Retinal pigment epithelial cell (primary cell): ENCODE measurements at regions not wholly inside any gene's neighbourhood (a gene's known extent, or its start where the extent isn't known, plus 50 kb on each side); places are given as distances from the start of the nearest gene placed in this dataset.

Experiments used
- DNase-seq: peaks from one replicate; pipeline ENCODE4 v3.0.0-alpha.2; 2010; ENCODE audit warnings: low read depth
- H3K4me3 ChIP-seq: 2 replicates; pipeline ENCODE4 v1.5.1; 2011; ENCODE audit warnings: mild to moderate bottlenecking, low read length, control low read depth, moderate library complexity
- TF ChIP-seq, protein P1 (sequence below): conservative IDR thresholded peaks from 2 replicates; pipeline ENCODE4 v1.5.1; 2011; ENCODE audit warnings: low read depth, low read length, control low read depth, inconsistent platforms

- TF ChIP-seq, protein P1, sequence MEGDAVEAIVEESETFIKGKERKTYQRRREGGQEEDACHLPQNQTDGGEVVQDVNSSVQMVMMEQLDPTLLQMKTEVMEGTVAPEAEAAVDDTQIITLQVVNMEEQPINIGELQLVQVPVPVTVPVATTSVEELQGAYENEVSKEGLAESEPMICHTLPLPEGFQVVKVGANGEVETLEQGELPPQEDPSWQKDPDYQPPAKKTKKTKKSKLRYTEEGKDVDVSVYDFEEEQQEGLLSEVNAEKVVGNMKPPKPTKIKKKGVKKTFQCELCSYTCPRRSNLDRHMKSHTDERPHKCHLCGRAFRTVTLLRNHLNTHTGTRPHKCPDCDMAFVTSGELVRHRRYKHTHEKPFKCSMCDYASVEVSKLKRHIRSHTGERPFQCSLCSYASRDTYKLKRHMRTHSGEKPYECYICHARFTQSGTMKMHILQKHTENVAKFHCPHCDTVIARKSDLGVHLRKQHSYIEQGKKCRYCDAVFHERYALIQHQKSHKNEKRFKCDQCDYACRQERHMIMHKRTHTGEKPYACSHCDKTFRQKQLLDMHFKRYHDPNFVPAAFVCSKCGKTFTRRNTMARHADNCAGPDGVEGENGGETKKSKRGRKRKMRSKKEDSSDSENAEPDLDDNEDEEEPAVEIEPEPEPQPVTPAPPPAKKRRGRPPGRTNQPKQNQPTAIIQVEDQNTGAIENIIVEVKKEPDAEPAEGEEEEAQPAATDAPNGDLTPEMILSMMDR, result no peak
- H3K4me3 ChIP-seq, result no peak overlapping the region
- DNase-seq, result no peak
Measured at GRCh38 chr2:186959486-186959885, 110.5 kb upstream of the ZSWIM2 start.

DNA sequence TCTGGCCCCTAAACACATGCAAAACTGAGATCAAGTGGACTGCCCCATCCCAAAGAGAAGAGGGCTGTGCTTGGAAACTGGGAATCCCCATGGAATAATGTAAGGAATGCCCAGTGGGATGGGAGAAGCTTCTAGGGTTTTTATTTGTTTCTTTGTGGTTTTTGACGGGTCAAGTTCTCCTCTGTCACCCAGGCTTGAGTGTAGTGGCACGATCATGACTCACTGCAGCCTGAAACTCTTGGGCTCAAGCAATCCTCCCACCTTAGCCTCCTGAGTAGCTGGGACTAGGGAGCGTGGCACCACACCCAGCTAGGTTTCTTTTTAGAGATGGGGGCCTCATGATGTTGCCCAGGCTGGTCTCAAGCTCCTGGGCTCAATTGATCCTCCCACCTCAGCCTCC is 101.7 kb upstream of the ZSWIM2 start:
- TF ChIP-seq, protein P1, result no peak

GRCh38 chr2:186949726-186950256 is 100.8 kb upstream of the ZSWIM2 start:
- no peak for DNase-seq
- TF ChIP-seq, protein P1, result no peak
- H3K4me3 ChIP-seq, result no peak overlapping the region

More for the DNA sequence above, 101.7 kb upstream of the ZSWIM2 start:
- no peak overlapping the region for H3K4me3 ChIP-seq
- DNase-seq, result no peak

DNA sequence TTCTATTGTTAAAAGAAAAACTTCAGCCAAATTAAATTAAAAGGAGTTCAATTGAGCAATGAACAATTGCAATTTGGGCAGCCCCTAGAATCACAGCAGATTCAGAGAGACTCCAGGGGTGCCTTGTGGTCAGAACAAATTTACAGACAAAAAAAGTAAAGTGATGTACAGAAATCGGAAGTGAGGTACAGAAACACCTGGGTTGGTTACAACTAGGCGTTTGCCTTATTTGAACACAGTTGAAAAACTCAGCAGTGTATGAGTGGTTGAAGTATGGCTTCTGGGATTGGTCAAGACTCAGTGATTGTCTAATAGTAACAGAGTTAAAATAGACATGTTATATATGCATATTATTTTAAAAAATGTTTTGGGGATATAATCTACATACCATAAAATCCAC is 98.5 kb upstream of the ZSWIM2 start:
- TF ChIP-seq, protein P1, result no peak
- no peak overlapping the region for H3K4me3 ChIP-seq
- DNase-seq, result no peak

- TF ChIP-seq, protein P1, result no peak
- no peak for DNase-seq
- no peak overlapping the region for H3K4me3 ChIP-seq
Measured at GRCh38 chr2:186946896-186947467, 98.0 kb upstream of the ZSWIM2 start.

GRCh38 chr2:186941853-186942252 is 92.9 kb upstream of the ZSWIM2 start:
- H3K4me3 ChIP-seq, result no peak overlapping the region
- DNase-seq, result no peak
- TF ChIP-seq, protein P1, result no peak

DNA sequence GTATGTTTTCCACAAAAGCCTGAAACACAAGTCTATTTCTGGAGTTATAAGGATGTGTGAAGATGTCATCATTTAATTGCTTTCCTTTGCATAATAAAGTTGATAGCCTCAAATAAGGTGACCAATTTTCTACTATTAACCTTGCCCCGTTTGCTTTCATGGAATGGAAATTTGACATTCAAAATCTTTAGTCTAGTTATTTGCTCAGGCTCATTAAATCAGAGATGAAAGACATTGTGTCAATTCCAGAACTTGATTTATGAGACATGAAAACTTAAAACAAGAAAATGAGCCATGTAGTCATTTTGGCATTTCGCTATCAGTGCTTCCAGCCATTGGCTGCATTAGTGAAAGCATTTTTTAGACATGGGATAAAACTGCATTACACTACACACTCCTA is 91.5 kb upstream of the ZSWIM2 start:
- H3K4me3 ChIP-seq, result no peak overlapping the region
- no peak for DNase-seq
- TF ChIP-seq, protein P1, result no peak
